ENCODE measurements at regions not wholly inside any gene's neighbourhood (a gene's known extent, or its start where the extent isn't known, plus 50 kb on each side); places are given as distances from the start of the nearest gene placed in this dataset.
"Not testable (repeated sequence)": the region's sequence is repeated elsewhere in the genome, so short reads cannot be mapped to it uniquely, and the experiment has no call there.

- peak; percentile 75 for DNase-seq (ENCODE audit: low spot score)
- peak; percentile 86 for FAIRE-seq
These were observed 146.2 kb downstream of the NFKBIZ start for GRCh38 chr3:101995371-101996046.

- no peak for DNase-seq (ENCODE audit: low spot score)
- no peak for FAIRE-seq
These were observed 147.5 kb downstream of the NFKBIZ start for GRCh38 chr3:101996832-101997231.

- FAIRE-seq = no peak
- DNase-seq (ENCODE audit: low spot score) = no peak
These were observed 149.1 kb downstream of the NFKBIZ start for GRCh38 chr3:101998256-101998926.

GRCh38 chr3:101999177-101999779, 150.0 kb downstream of the NFKBIZ start:
- peak; percentile 69 for DNase-seq (ENCODE audit: low spot score)
- peak; percentile 91 for FAIRE-seq

GRCh38 chr3:102000620-102001209, 151.4 kb downstream of the NFKBIZ start:
- no peak for DNase-seq (ENCODE audit: low spot score)
- no peak for FAIRE-seq

- DNase-seq (ENCODE audit: low spot score) (no peak), FAIRE-seq (no peak)
These were observed 152.7 kb downstream of the NFKBIZ start for GRCh38 chr3:102002056-102002455.

- FAIRE-seq (no peak), DNase-seq (ENCODE audit: low spot score) (no peak)
These were observed 155.2 kb downstream of the NFKBIZ start for GRCh38 chr3:102004561-102004960.

- DNase-seq (ENCODE audit: low spot score) (no peak), FAIRE-seq (no peak)
These were observed 156.2 kb downstream of the NFKBIZ start for GRCh38 chr3:102005551-102005950.

- FAIRE-seq (peak; percentile 91), DNase-seq (ENCODE audit: low spot score) (peak; percentile 69)
These were observed 157.6 kb downstream of the NFKBIZ start for GRCh38 chr3:102006812-102007485.

GRCh38 chr3:102008436-102008835, 159.1 kb downstream of the NFKBIZ start:
- FAIRE-seq; DNase-seq (ENCODE audit: low spot score): not testable (repeated sequence)

GRCh38 chr3:102016417-102016816, 167.1 kb downstream of the NFKBIZ start:
- DNase-seq (ENCODE audit: low spot score) (no peak), FAIRE-seq (no peak)

- FAIRE-seq (peak; percentile 21), DNase-seq (ENCODE audit: low spot score) (no peak)
These were observed 168.5 kb downstream of the NFKBIZ start for GRCh38 chr3:102017784-102018183.

GRCh38 chr3:102018551-102018950, 169.2 kb downstream of the NFKBIZ start:
- no peak for DNase-seq (ENCODE audit: low spot score)
- no peak for FAIRE-seq

GRCh38 chr3:102020735-102021134, 171.4 kb downstream of the NFKBIZ start:
- FAIRE-seq (no peak), DNase-seq (ENCODE audit: low spot score) (no peak)

- no peak for DNase-seq (ENCODE audit: low spot score)
- no peak for FAIRE-seq
These were observed 175.1 kb downstream of the NFKBIZ start for GRCh38 chr3:102024270-102024904.

GRCh38 chr3:102025606-102026270, 176.4 kb downstream of the NFKBIZ start:
- no peak for DNase-seq (ENCODE audit: low spot score)
- FAIRE-seq = no peak

- no peak for FAIRE-seq
- DNase-seq (ENCODE audit: low spot score) = no peak
These were observed 177.3 kb downstream of the NFKBIZ start for GRCh38 chr3:102026656-102027055.

- no peak for FAIRE-seq
- no peak for DNase-seq (ENCODE audit: low spot score)
These were observed 181.3 kb downstream of the NFKBIZ start for GRCh38 chr3:102030661-102031060.

GRCh38 chr3:102031834-102032233, 182.5 kb downstream of the NFKBIZ start:
- DNase-seq (ENCODE audit: low spot score) = no peak
- no peak for FAIRE-seq

- DNase-seq (ENCODE audit: low spot score) = no peak
- no peak for FAIRE-seq
These were observed 183.4 kb downstream of the NFKBIZ start for GRCh38 chr3:102032491-102033383.
